Mesodermal cell (in vitro differentiated cells): ENCODE measurements at regions not wholly inside any gene's neighbourhood (a gene's known extent, or its start where the extent isn't known, plus 50 kb on each side); places are given as distances from the start of the nearest gene placed in this dataset.

Experiments
- H3K27ac ChIP-seq: 2 replicates; pipeline ENCODE4 v1.7.0; 2013; ENCODE audit warnings: mild to moderate bottlenecking, low read depth, low read length, moderate library complexity; ENCODE audit not compliant: severe bottlenecking
- H3K36me3 ChIP-seq: 2 replicates; pipeline ENCODE4 v1.7.1; 2013; ENCODE audit warnings: mild to moderate bottlenecking, low read length, moderate library complexity; ENCODE audit not compliant: control insufficient read depth, insufficient read depth
- H3K4me1 ChIP-seq: one replicate; pipeline ENCODE4 v1.7.1; 2013; ENCODE audit warnings: mild to moderate bottlenecking, low read length; ENCODE audit not compliant: insufficient read depth, control insufficient read depth, poor library complexity, severe bottlenecking
- H3K4me3 ChIP-seq: 2 replicates; pipeline ENCODE4 v1.7.0; 2013; ENCODE audit warnings: low read length, control low read depth, mild to moderate bottlenecking; ENCODE audit not compliant: insufficient read depth, poor library complexity, severe bottlenecking; ENCODE audit errors: extremely low read depth
- H3K9me3 ChIP-seq: 2 replicates; pipeline ENCODE4 v1.7.1; 2013; ENCODE audit warnings: mild to moderate bottlenecking, low read length, moderate library complexity; ENCODE audit not compliant: control insufficient read depth
- WGBS, 2 experiments: methylation state at CpG; one replicate each; pipeline ENCODE4 v1.1.5; 2013; ENCODE audit warnings: missing lambda C conversion rate in 2 of 2; ENCODE audit not compliant: insufficient coverage in 2 of 2; 5-methylcytosine and 5-hydroxymethylcytosine counted together

DNA sequence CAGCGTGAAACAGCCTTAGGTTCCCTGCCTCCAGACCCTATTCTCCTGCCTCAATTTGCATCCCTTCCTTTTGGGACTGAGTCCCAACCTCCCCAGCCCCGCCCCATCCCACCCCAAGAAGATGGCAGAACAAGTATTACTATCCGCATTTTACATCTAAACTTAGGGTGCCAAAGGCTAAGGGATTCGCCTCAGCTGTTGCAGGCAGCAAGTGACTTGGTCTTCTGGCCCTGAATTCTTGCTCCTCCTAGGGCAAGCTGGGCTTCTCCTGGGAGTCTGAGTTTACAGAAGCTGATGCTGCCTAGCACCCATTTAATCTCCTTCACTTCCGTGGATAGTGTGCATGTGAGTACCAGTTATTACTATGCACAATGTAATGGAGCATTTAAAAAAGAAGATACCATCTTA lies 161.3 kb upstream of the NR5A2 start:
- H3K36me3 ChIP-seq, result no peaks in the 10 kb centered on the region
- H3K4me1 ChIP-seq, result peaks cover 14% of the 10 kb centered on the region
- no peak overlapping the region for H3K27ac ChIP-seq
- no peaks in the 10 kb centered on the region for H3K9me3 ChIP-seq
- no peak overlapping the region for H3K4me3 ChIP-seq
- WGBS, 2 experiments, result 46 to 57% methylated on average over 4 of the region's 5 CpGs

DNA sequence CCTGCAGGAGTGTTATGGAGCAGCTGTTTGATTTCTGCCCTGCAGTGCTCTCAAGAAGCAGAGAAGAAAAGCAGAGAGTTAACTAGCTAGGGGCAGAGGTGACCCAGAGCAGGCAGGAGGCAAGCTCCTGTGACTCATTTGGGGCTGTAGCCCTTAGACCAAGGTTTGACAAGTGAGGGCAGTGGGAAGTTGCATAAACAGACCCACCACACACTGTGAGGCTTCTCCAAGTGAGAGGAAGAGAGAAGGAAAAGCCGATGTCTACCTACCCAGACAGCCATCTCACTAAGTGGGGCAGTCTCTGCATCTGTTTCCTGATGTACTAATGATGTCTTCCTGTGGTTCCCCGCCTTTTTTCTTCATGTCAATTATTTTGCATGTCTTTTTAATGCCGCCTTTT lies 159.9 kb upstream of the NR5A2 start:
- Histone ChIP-seq H3K4me1 (peaks cover 12% of the 10 kb centered on the region), H3K4me3 (no peak overlapping the region), H3K9me3 (no peaks in the 10 kb centered on the region), H3K36me3 (no peaks in the 10 kb centered on the region), H3K27ac (no peak overlapping the region)
- WGBS, 2 experiments, result 0% methylated on average over 1 of the region's 3 CpGs; no CpG with 5 or more reads in 1 of the 2 experiments

DNA sequence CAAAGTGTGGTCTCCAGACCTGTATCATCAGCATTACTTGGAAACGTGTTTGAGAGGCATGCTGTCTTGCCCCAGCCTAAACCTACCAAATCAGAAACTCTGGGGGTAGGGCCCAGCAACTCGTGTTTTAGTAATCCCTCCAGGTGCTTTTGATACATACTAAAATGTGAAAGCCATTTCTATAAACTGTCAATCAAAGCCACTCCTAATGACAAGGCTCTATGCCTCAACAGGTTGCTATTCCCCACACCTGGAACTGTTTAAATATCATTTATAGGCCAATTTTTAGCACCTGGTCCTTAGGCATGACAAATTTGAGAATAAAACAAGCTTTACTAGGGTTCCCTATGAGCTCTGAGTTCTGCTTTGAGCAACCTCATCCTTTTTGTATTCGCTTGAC lies 158.7 kb upstream of the NR5A2 start:
- WGBS, 2 experiments, result 90 to 95% methylated on average over 3 of the region's 3 CpGs
- H3K4me1 ChIP-seq, result peaks cover 12% of the 10 kb centered on the region
- H3K27ac ChIP-seq, result no peak overlapping the region
- H3K4me3 ChIP-seq, result no peak overlapping the region
- no peaks in the 10 kb centered on the region for H3K9me3 ChIP-seq
- H3K36me3 ChIP-seq, result no peaks in the 10 kb centered on the region

DNA sequence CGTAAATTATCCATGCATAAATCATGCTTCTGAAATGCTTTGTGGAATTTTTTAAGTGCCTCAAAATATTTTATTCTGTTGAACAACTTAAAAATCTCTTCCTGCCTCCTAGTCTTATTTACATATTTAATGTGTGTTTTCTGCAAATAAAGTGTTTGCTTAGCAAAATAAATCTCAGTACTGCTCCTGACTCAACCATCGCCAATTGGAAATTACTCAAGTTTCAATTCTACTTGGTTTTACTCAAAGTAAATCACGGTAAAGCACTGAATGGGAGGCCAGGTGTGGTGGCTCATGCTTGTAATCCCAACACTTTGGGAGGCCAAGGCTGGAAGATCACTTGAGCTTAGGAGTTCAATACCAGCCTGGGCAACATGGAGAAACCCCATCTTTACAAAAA lies 152.2 kb upstream of the NR5A2 start:
- Histone ChIP-seq H3K36me3 (no peaks in the 10 kb centered on the region), H3K27ac (no peak overlapping the region), H3K9me3 (no peaks in the 10 kb centered on the region), H3K4me1 (no peaks in the 10 kb centered on the region), H3K4me3 (no peak overlapping the region)
- 83 to 100% methylated on average over 1 of the region's 3 CpGs for WGBS, 2 experiments

DNA sequence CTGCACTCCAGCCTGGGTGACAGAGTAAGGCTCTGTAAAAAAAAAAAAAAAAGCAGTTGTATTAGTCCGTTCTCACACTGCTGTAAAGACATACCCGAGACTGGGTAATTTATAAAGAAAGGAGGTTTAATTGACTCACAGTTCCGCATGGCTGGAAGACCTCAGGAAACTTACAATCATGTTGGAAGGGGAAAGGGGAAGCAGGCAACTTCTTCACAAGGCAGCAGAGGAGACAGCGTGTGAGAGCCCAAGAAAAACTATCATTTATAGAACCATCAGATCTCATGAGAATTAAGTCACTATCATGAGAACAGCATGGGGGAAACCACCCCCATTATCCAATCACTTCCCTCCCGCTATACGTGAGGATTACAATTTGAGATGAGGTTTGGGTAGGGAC lies 151.7 kb upstream of the NR5A2 start:
- no peak overlapping the region for H3K27ac ChIP-seq
- 86 to 91% methylated on average over 3 of the region's 6 CpGs for WGBS, 2 experiments
- no peaks in the 10 kb centered on the region for H3K36me3 ChIP-seq
- no peak overlapping the region for H3K4me3 ChIP-seq
- no peaks in the 10 kb centered on the region for H3K4me1 ChIP-seq
- H3K9me3 ChIP-seq, result no peaks in the 10 kb centered on the region

DNA sequence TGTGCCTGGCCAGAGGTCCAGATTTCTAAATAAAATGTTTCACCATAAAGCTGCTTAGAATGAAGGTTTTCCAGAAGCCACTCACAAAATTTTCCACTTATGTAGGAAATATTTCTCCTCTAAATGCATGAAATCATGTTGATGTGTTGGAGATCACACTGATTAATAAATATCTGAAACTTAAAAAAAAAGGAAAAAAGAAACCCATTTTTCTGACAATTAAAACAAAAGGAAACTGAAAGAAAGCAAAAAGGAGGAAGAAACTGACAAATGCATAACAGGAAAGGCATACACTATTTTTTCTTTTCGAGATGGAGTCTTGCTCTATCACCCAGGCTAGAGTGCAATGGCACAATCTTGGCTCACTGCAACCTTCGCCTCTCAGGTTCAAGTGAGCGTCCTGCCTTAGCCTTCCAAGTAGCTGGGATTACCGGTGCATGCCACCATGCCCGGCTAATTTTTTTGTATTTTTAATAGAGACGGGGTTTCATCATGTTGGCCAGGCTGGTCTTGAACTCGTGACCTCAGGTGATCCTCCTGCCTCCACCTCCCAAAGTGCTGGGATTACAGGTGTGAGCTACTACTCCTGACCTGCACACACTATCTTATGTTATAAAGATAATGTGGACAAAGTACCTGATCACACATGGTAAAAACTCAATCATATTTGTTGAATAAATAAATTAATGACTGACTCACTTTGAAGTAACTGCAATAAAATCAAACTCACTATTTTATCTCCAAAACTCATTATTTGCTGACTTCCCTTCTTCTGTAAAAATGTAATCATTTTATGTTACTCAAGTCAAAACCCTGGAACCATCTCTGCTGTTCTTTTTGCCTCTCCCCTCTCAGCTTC lies 149.8 kb upstream of the NR5A2 start:
- Histone ChIP-seq H3K36me3 (no peaks in the 10 kb centered on the region), H3K27ac (no peak overlapping the region), H3K9me3 (no peaks in the 10 kb centered on the region), H3K4me1 (no peaks in the 10 kb centered on the region), H3K4me3 (no peak overlapping the region)
- whole genome bisulfite sequencing, 2 experiments, result 88 to 92% methylated on average over 6 of the region's 7 CpGs

DNA sequence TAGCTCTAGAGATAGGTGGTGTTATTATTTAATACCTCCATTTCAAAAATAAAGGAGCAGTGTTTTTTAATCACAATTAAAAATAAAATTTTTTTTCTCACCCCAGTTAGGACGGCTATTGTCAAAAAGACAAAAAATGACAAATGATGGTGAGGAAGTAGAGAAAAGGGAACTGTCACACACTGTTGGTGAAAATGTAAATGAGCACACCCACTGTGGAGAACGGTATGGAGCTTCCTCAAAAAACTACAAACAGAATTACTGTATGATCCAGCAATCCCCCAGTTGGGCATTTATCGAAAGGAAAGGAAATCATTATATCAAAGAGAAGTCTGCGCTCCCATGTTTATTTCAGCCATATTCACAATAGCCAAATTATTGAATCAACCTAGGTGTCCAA lies 148.7 kb upstream of the NR5A2 start:
- Histone ChIP-seq H3K36me3 (no peaks in the 10 kb centered on the region), H3K9me3 (no peaks in the 10 kb centered on the region), H3K27ac (no peak overlapping the region), H3K4me1 (no peaks in the 10 kb centered on the region), H3K4me3 (no peak overlapping the region)
- no CpG with 5 or more reads among the region's 4 CpGs for whole genome bisulfite sequencing, 2 experiments

DNA sequence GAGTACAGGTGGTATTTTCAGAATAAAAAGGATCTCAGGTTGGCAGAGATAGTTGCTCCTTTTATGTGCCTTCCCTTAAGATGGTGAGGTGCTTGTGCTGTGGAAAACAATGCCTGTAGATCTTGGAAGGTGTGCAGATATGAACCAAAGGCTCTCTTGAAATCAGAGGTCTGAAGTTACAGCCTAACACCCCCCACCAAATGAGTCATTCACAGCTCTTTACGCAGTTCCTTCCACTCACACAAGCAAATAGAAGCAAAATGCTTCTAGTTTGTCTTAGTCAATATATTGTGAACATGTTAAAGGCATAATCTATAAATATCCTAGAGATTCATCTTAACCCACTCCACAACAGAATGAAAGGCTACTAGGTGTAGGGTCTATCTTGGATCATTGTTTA lies 128.9 kb upstream of the NR5A2 start:
- Histone ChIP-seq H3K9me3 (no peaks in the 10 kb centered on the region), H3K36me3 (no peaks in the 10 kb centered on the region), H3K4me3 (no peak overlapping the region), H3K4me1 (peaks cover 4% of the 10 kb centered on the region), H3K27ac (no peak overlapping the region)
- no CpG with 5 or more reads among the region's 1 CpG for WGBS, 2 experiments

DNA sequence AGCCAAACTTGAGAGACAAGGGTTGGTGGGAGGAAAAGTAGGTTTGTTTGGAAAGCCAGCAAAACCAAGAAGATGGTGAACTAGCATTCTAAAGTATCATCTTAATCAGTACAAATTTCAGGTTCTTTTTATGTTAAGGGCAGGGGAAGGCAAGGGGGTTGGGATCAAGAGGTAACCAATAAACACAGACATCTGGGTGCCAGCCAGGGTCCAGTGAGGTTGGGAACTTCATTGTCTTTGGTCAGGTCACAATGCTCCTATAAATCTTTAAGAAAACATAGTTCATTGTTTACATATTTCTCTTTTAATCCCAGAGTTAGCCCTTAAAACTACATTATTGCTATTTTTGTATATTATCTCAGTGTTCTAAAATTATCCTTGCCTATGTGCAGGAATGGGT lies 126.2 kb upstream of the NR5A2 start:
- Histone ChIP-seq H3K27ac (no peak overlapping the region), H3K36me3 (no peaks in the 10 kb centered on the region), H3K4me1 (peaks cover 4% of the 10 kb centered on the region), H3K4me3 (no peak overlapping the region), H3K9me3 (no peaks in the 10 kb centered on the region)

DNA sequence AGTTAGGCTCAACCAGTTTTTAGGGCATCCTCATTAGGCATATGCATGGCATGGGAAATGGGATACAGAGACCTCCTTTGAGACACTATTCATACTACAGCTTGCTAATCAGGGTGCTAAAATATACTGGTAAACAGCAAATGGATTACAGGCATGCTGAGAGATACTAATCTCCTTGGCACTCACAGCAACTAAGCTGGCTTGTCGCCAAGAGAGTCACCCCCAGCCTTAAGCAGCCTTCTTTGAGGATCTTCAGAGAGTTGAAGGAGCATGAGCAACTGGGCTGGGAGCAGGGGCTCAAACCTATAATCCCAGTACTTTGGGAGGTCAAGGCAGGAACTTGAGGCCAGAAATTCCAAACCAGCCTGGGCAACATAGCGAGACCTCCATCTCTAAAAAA lies 120.1 kb upstream of the NR5A2 start:
- 67 to 100% methylated on average over 1 of the region's 2 CpGs for WGBS, 2 experiments
- no peaks in the 10 kb centered on the region for H3K36me3 ChIP-seq
- H3K4me3 ChIP-seq, result no peak overlapping the region
- H3K27ac ChIP-seq, result no peak overlapping the region
- H3K4me1 ChIP-seq, result peaks cover 3% of the 10 kb centered on the region
- H3K9me3 ChIP-seq, result no peaks in the 10 kb centered on the region

DNA sequence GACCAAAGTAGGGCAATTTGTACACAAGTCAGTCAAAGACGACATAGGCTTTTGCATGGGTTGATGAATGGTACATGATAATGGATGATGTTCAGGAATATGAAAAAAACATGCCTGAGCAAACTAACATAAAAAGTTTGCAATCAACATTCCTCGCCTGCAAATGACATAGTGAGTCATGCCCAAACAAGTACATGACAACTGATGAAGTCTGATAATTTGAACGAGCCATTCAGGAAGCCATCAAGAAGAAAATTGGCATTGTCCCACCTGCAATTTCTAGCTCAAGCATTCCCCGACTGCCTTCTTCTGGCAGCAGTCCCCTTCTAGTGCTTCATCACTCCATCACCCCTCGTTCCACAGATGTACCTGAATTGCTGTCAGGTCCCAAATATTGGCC lies 118.4 kb upstream of the NR5A2 start:
- no peaks in the 10 kb centered on the region for H3K9me3 ChIP-seq
- peaks cover 3% of the 10 kb centered on the region for H3K4me1 ChIP-seq
- 84 to 86% methylated on average over 4 to 5 of the region's 5 CpGs for WGBS, 2 experiments
- no peaks in the 10 kb centered on the region for H3K36me3 ChIP-seq
- no peak overlapping the region for H3K27ac ChIP-seq
- no peak overlapping the region for H3K4me3 ChIP-seq
